GM12892 (cell line): ENCODE measurements at regions not wholly inside any gene's neighbourhood (a gene's known extent, or its start where the extent isn't known, plus 50 kb on each side); places are given as distances from the start of the nearest gene placed in this dataset.

Experiments
- POLR2A ChIP-seq: IDR thresholded peaks from 2 replicates; pipeline ENCODE4 v1.6.1; 2011; ENCODE audit warnings: low read depth, low read length, control low read depth
- POLR2AphosphoS5 ChIP-seq: IDR thresholded peaks from 2 replicates; pipeline ENCODE4 v1.6.1; 2011; ENCODE audit warnings: low read depth, low read length, control low read depth

DNA sequence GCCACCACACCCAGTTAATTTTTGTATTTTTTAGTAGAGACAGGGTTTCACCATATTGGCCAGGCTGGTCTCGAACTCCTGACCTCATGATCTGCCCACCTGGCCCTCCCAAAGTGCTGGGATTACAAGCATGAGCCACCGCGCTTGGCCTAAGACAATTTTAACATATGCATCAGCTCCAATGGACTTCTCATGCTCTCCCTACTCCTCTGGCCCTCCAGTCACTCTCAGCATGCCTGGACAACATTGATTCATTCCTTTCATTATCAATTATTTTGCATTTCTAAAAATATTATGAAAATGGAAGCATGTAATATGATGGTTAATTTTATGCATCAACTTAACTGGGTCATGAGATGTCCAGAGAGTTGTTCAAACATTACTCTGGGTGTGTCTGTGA lies 469.1 kb upstream of the TMEM132C start:
- TF ChIP-seq POLR2AphosphoS5 = no peak
- TF ChIP-seq POLR2A = no peak
